Astrocyte (in vitro differentiated cells and primary cell): ENCODE measurements at regions not wholly inside any gene's neighbourhood (a gene's known extent, or its start where the extent isn't known, plus 50 kb on each side); places are given as distances from the start of the nearest gene placed in this dataset.

Experiments
- DNase-seq: peaks from one replicate; pipeline ENCODE4 v3.0.0-alpha.2; 2010; ENCODE audit warnings: low read depth
- FAIRE-seq: peaks from 2 replicates; lab custom pipeline; 2011; peaks lifted over from hg19 to GRCh38; lab: Jason Lieb, UNC
- H2AFZ ChIP-seq: 2 replicates; pipeline ENCODE4 v1.6.0; 2012; ENCODE audit warnings: low read depth, low read length, inconsistent platforms
- H3K27ac ChIP-seq: 2 replicates; pipeline ENCODE4 v1.5.1; 2011; ENCODE audit warnings: low read depth, low read length, inconsistent platforms
- H3K27me3 ChIP-seq: 2 replicates; pipeline ENCODE4 v1.6.0; 2011; ENCODE audit warnings: low read length, inconsistent platforms; ENCODE audit not compliant: insufficient read depth
- H3K36me3 ChIP-seq: 2 replicates; pipeline ENCODE4 v1.5.1; 2011; ENCODE audit warnings: low read length, inconsistent platforms; ENCODE audit not compliant: insufficient read depth
- H3K4me1 ChIP-seq: 2 replicates; pipeline ENCODE4 v1.5.1; 2011; ENCODE audit warnings: low read length, inconsistent platforms; ENCODE audit not compliant: insufficient read depth
- H3K4me2 ChIP-seq: 2 replicates; pipeline ENCODE4 v1.6.0; 2012; ENCODE audit warnings: low read length, inconsistent platforms
- H3K4me3 ChIP-seq: 2 replicates; pipeline ENCODE4 v1.5.1; 2011; ENCODE audit warnings: low read depth, mild to moderate bottlenecking, low read length, inconsistent platforms; ENCODE audit not compliant: insufficient read depth
- H3K79me2 ChIP-seq: 2 replicates; pipeline ENCODE4 v1.6.0; 2012; ENCODE audit warnings: mild to moderate bottlenecking, low read length, inconsistent platforms; ENCODE audit not compliant: insufficient read depth
- H3K9ac ChIP-seq: 2 replicates; pipeline ENCODE4 v1.6.0; 2012; ENCODE audit warnings: mild to moderate bottlenecking, low read length, inconsistent platforms
- H3K9me3 ChIP-seq: 2 replicates; pipeline ENCODE4 v1.5.1; 2012; ENCODE audit warnings: low read depth, mild to moderate bottlenecking, low read length, inconsistent platforms; ENCODE audit not compliant: insufficient read depth
- H4K20me1 ChIP-seq: 2 replicates; pipeline ENCODE4 v1.6.0; 2012; ENCODE audit warnings: low read length, inconsistent platforms; ENCODE audit not compliant: insufficient read depth
- H3K27ac Mint-ChIP-seq: one replicate; pipeline ENCODE4 v1.8.0; 2021; ENCODE audit warnings: mild to moderate bottlenecking, mixed read lengths; ENCODE audit not compliant: unreplicated experiment
- H3K27me3 Mint-ChIP-seq: one replicate; pipeline ENCODE4 v1.8.0; 2021; ENCODE audit warnings: low read depth, mixed read lengths; ENCODE audit not compliant: unreplicated experiment
- H3K36me3 Mint-ChIP-seq: one replicate; pipeline ENCODE4 v1.8.0; 2021; ENCODE audit warnings: low read depth, mixed read lengths; ENCODE audit not compliant: unreplicated experiment
- H3K4me1 Mint-ChIP-seq: one replicate; pipeline ENCODE4 v1.8.0; 2021; ENCODE audit warnings: low read depth, mixed read lengths; ENCODE audit not compliant: unreplicated experiment
- H3K4me3 Mint-ChIP-seq: one replicate; pipeline ENCODE4 v1.8.0; 2021; ENCODE audit warnings: mild to moderate bottlenecking, moderate library complexity, mixed read lengths; ENCODE audit not compliant: unreplicated experiment
- H3K9me3 Mint-ChIP-seq: one replicate; pipeline ENCODE4 v1.8.0; 2021; ENCODE audit warnings: mild to moderate bottlenecking, mixed read lengths; ENCODE audit not compliant: unreplicated experiment
- CTCF ChIP-seq: IDR thresholded peaks from 2 replicates; pipeline ENCODE4 v1.5.1; 2011; ENCODE audit warnings: low read depth, mild to moderate bottlenecking, inconsistent platforms, low read length, moderate library complexity; ENCODE audit not compliant: insufficient read depth
- EZH2 ChIP-seq: IDR thresholded peaks from 2 replicates; pipeline ENCODE4 v1.6.1; 2012; ENCODE audit warnings: mild to moderate bottlenecking, low read length, inconsistent platforms; ENCODE audit not compliant: insufficient read depth

DNA sequence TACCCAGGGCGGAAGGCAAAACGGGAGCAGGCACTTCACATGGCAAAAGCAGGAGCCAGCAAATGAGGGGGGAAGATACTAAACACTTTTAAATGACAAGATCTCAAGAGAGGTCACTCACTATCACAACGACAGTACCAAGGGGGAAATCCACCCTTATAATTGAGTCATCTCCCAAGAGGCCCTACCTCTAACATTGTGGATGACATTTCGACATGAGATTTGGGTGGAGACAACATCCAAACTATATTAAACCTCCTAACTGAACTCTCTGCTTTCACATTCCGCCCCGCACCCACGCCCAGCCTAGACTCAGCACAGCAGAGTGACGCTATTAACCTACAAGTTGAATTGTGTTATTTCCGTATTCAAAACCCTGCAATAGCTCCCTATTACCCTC lies 76.7 kb upstream of the SCAF11 start:
- H3K4me3 ChIP-seq: no peak overlapping the region
- FAIRE-seq: no peak
- no peak for DNase-seq
- no peaks in the 10 kb centered on the region for H3K36me3 ChIP-seq
- H3K36me3 Mint-ChIP-seq: no peaks in the 10 kb centered on the region
- no peak overlapping the region for H2AFZ ChIP-seq
- no peak overlapping the region for H3K4me2 ChIP-seq
- H3K27ac Mint-ChIP-seq: no peak overlapping the region
- TF ChIP-seq EZH2 (no peak), CTCF (no peak)
- H3K9ac ChIP-seq: no peak overlapping the region
- H3K4me1 ChIP-seq: no peaks in the 10 kb centered on the region
- H3K9me3 Mint-ChIP-seq: peaks cover 2% of the 10 kb centered on the region
- no peaks in the 10 kb centered on the region for H3K27me3 ChIP-seq
- H3K9me3 ChIP-seq: no peaks in the 10 kb centered on the region
- no peak overlapping the region for H3K27ac ChIP-seq
- H3K79me2 ChIP-seq: no peaks in the 10 kb centered on the region
- H3K27me3 Mint-ChIP-seq: no peaks in the 10 kb centered on the region
- H3K4me3 Mint-ChIP-seq: no peak overlapping the region
- peaks cover 2% of the 10 kb centered on the region for H3K4me1 Mint-ChIP-seq
- no peaks in the 10 kb centered on the region for H4K20me1 ChIP-seq

- Histone ChIP-seq H3K36me3 (no peaks in the 10 kb centered on the region), H3K27ac (no peak overlapping the region)
- no peak for FAIRE-seq
Measured at GRCh38 chr12:46065412-46066166, 75.2 kb upstream of the SCAF11 start.

More at GRCh38 chr12:46065412-46066166, 75.2 kb upstream of the SCAF11 start:
- H3K9me3 Mint-ChIP-seq: peaks cover 4% of the 10 kb centered on the region
- H3K4me3 Mint-ChIP-seq: no peak overlapping the region
- no peaks in the 10 kb centered on the region for H3K36me3 Mint-ChIP-seq
- no peak for TF ChIP-seq CTCF
- no peak for TF ChIP-seq EZH2
- no peak overlapping the region for H2AFZ ChIP-seq
- no peaks in the 10 kb centered on the region for H3K79me2 ChIP-seq
- no peaks in the 10 kb centered on the region for H3K4me1 ChIP-seq
- no peaks in the 10 kb centered on the region for H3K9me3 ChIP-seq
- no peaks in the 10 kb centered on the region for H3K4me1 Mint-ChIP-seq
- H3K27ac Mint-ChIP-seq: no peak overlapping the region
- H3K4me3 ChIP-seq: no peak overlapping the region
- no peak overlapping the region for H3K4me2 ChIP-seq
- H3K27me3 ChIP-seq: no peaks in the 10 kb centered on the region
- H3K9ac ChIP-seq: no peak overlapping the region
- H3K27me3 Mint-ChIP-seq: no peaks in the 10 kb centered on the region
- DNase-seq: no peak
- no peaks in the 10 kb centered on the region for H4K20me1 ChIP-seq
